NCI-H2196 treated with DMSO at 0.1 percent for 48 hours (cell line): ENCODE measurements at regions not wholly inside any gene's neighbourhood (a gene's known extent, or its start where the extent isn't known, plus 50 kb on each side); places are given as distances from the start of the nearest gene placed in this dataset.
"Not testable (repeated sequence)": the region's sequence is repeated elsewhere in the genome, so short reads cannot be mapped to it uniquely, and the experiment has no call there.

ENCODE experiments used
- DNase-seq: peaks from one replicate; lab custom pipeline; 2025; ENCODE audit not compliant: unreplicated experiment; lab: John Stamatoyannopoulos, UW

- DNase-seq: no peak
Measured at GRCh38 chr6:141884850-141885249, 247.9 kb upstream of the GJE1 start.

- DNase-seq: no peak
Measured at GRCh38 chr6:141878686-141879085, 254.0 kb upstream of the GJE1 start.

- no peak for DNase-seq
Measured at GRCh38 chr6:141877275-141877983, 255.3 kb upstream of the GJE1 start.

- DNase-seq: no peak
Measured at GRCh38 chr6:141874930-141875602, 257.7 kb upstream of the GJE1 start.

- not testable (repeated sequence) for DNase-seq
Measured at GRCh38 chr6:141869509-141869908, 263.2 kb upstream of the GJE1 start.

- DNase-seq: no peak
Measured at GRCh38 chr6:141867767-141868166, 265.0 kb upstream of the GJE1 start.

- DNase-seq: no peak
Measured at GRCh38 chr6:141866731-141867497, 265.8 kb upstream of the GJE1 start.

- no peak for DNase-seq
Measured at GRCh38 chr6:141851063-141851462, 281.7 kb upstream of the GJE1 start.

GRCh38 chr6:141848029-141848890 lies 284.5 kb upstream of the GJE1 start:
- DNase-seq: no peak

GRCh38 chr6:141846639-141847038 lies 286.1 kb upstream of the GJE1 start:
- DNase-seq: no peak

- no peak for DNase-seq
Measured at GRCh38 chr6:141843178-141843834, 289.4 kb upstream of the GJE1 start.

- DNase-seq: no peak
Measured at GRCh38 chr6:141833001-141833655, 299.6 kb upstream of the GJE1 start.

- DNase-seq: no peak
Measured at GRCh38 chr6:141830530-141830929, 302.2 kb upstream of the GJE1 start.

GRCh38 chr6:141829566-141830360 lies 303.0 kb upstream of the GJE1 start:
- DNase-seq: no peak

- DNase-seq: no peak
Measured at GRCh38 chr6:141824350-141824749, 308.4 kb upstream of the GJE1 start.

- DNase-seq: not testable (repeated sequence)
Measured at GRCh38 chr6:141815039-141815438, 317.7 kb upstream of the GJE1 start.

- DNase-seq: no peak
Measured at GRCh38 chr6:141809901-141810300, 322.8 kb upstream of the GJE1 start.

- no peak for DNase-seq
Measured at GRCh38 chr6:141808662-141809061, 324.1 kb upstream of the GJE1 start.

- not testable (repeated sequence) for DNase-seq
Measured at GRCh38 chr6:141800973-141801372, 331.8 kb upstream of the GJE1 start.
